ENCODE measurements at regions not wholly inside any gene's neighbourhood (a gene's known extent, or its start where the extent isn't known, plus 50 kb on each side); places are given as distances from the start of the nearest gene placed in this dataset.
A peak's percentile ranks its signal among the peaks of the same experiment; 100 is the strongest.

DNA sequence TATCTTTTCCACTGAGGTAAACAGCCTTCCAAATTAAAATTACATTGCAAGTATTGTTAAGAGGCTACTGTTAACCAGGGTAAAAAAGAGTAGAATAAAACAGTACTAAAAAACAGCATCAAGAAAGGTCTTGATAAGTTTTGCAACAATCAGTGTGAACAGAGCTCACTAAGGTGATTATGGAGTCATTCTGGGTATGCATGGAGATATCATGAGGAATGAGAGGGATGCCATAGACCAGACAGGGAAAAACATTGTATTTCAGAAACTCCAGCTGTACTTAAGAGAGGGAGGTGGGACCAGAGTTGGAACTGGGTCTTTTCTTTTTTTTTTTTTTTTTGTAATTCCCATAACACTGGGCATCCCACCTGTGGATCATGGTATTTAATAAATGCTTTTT, 549.6 kb downstream of the INHBA start:
- H3K9me3 ChIP-seq = no peaks in the 10 kb centered on the region
- intact Hi-C loops (cut with DNase I; ENCODE audit: low total_unique reads) = no loop called here
- H3K4me3 ChIP-seq = no peak overlapping the region
- H3K27ac ChIP-seq = no peak overlapping the region
- H3K36me3 ChIP-seq = no peaks in the 10 kb centered on the region
- no peak for DNase-seq (ENCODE audit: low spot score in 2 of 2)
- TF ChIP-seq, protein P1, sequence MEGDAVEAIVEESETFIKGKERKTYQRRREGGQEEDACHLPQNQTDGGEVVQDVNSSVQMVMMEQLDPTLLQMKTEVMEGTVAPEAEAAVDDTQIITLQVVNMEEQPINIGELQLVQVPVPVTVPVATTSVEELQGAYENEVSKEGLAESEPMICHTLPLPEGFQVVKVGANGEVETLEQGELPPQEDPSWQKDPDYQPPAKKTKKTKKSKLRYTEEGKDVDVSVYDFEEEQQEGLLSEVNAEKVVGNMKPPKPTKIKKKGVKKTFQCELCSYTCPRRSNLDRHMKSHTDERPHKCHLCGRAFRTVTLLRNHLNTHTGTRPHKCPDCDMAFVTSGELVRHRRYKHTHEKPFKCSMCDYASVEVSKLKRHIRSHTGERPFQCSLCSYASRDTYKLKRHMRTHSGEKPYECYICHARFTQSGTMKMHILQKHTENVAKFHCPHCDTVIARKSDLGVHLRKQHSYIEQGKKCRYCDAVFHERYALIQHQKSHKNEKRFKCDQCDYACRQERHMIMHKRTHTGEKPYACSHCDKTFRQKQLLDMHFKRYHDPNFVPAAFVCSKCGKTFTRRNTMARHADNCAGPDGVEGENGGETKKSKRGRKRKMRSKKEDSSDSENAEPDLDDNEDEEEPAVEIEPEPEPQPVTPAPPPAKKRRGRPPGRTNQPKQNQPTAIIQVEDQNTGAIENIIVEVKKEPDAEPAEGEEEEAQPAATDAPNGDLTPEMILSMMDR (IDR thresholded peaks at IDR 0.05) = no peak
- TF ChIP-seq POLR2A (IDR thresholded peaks at IDR 0.05) = no peak
- TF ChIP-seq POLR2AphosphoS5 (IDR thresholded peaks at IDR 0.05) = no peak
- H3K4me1 ChIP-seq = no peaks in the 10 kb centered on the region
- no peaks in the 10 kb centered on the region for H3K27me3 ChIP-seq

DNA sequence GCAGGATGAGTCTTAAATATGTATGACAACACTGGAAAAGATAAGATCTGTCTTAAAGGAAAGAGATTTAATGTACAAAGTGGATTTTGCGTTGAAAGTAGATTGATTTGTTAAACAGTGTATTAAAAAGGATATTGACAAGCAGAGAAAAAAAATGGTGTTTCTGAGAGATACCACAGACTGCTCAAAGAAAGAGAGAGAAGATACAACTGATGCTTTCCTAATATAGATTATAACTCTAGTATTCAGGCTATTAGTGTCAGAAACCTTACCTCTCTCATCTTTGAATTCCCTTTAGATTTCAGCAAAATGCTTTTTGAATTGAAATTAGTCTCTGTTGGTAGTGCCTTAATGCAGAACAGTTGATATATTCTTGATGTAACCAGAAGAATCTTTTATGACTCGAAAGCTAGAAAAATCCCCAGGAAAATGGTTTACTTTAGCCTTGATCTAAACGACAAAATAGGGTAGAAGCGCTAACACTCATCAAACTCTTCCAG, 550.7 kb downstream of the INHBA start:
- intact Hi-C loops (cut with DNase I; ENCODE audit: low total_unique reads) = no loop called here
- Histone ChIP-seq H3K27me3 (no peaks in the 10 kb centered on the region), H3K27ac (no peak overlapping the region), H3K36me3 (no peaks in the 10 kb centered on the region), H3K4me1 (no peaks in the 10 kb centered on the region), H3K9me3 (no peaks in the 10 kb centered on the region), H3K4me3 (no peak overlapping the region)
- no peak for TF ChIP-seq POLR2A (IDR thresholded peaks at IDR 0.05)
- TF ChIP-seq, protein P1 (IDR thresholded peaks at IDR 0.05) = no peak
- no peak for TF ChIP-seq POLR2AphosphoS5 (IDR thresholded peaks at IDR 0.05)
- no peak for DNase-seq (ENCODE audit: low spot score in 2 of 2)

DNA sequence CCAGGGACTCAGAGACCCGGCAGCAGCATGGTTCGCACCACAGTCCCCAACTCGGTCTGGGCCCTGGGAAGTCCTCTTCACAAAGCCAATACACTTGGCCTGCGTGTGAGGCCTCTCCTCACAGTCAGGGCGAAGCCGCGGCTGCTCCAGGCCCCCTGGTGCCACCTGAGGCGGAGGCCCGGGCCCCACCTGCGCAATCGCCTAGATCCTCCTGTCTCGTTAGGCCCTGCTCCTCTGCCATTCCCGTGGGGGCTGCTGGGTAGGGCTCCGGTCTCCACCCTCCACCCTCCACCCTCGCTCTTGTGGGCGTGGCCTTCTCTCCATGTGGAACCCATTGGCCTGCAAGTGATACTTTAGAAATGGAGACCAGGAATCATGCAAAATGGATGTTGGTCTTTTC, 553.3 kb downstream of the INHBA start:
- intact Hi-C loops (cut with DNase I; ENCODE audit: low total_unique reads) = no loop called here
- no peaks in the 10 kb centered on the region for H3K27me3 ChIP-seq
- H3K36me3 ChIP-seq = no peaks in the 10 kb centered on the region
- H3K4me3 ChIP-seq = no peak overlapping the region
- no peak for TF ChIP-seq POLR2AphosphoS5 (IDR thresholded peaks at IDR 0.05)
- TF ChIP-seq, protein P1 (IDR thresholded peaks at IDR 0.05) = no peak
- no peak for TF ChIP-seq POLR2A (IDR thresholded peaks at IDR 0.05)
- H3K4me1 ChIP-seq = no peaks in the 10 kb centered on the region
- no peak overlapping the region for H3K27ac ChIP-seq
- no peak for DNase-seq (ENCODE audit: low spot score in 2 of 2)
- no peaks in the 10 kb centered on the region for H3K9me3 ChIP-seq

DNA sequence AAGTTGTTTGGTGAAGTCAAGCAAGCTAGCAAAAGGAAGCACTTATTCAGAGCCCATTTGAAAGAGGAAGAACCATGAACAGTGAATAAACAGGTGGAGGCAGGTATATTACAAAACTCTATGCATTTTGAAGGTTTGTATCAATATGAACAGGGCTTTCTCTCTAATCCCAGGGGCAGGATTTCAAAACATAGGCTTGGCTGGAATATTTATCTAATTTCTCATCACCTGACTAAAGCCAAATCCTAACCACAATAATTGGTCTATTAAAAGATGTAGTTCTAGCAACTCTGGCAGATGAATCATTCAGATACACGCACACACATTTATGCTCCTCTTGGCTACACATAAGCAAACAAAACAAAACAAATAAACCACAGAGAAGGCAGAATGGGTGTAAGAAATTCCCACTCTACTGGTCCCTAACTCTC, 554.4 kb downstream of the INHBA start:
- no peaks in the 10 kb centered on the region for H3K27me3 ChIP-seq
- no peaks in the 10 kb centered on the region for H3K36me3 ChIP-seq
- TF ChIP-seq POLR2A (IDR thresholded peaks at IDR 0.05) (no peak), POLR2AphosphoS5 (IDR thresholded peaks at IDR 0.05) (no peak)
- TF ChIP-seq, protein P1 (IDR thresholded peaks at IDR 0.05) = no peak
- no peaks in the 10 kb centered on the region for H3K4me1 ChIP-seq
- intact Hi-C loops (cut with DNase I; ENCODE audit: low total_unique reads) = no loop called here
- no peak overlapping the region for H3K4me3 ChIP-seq
- DNase-seq (ENCODE audit: low spot score in 2 of 2) = no peak
- no peaks in the 10 kb centered on the region for H3K9me3 ChIP-seq
- peak overlapping the region; percentile 5 to 48 for H3K27ac ChIP-seq

DNA sequence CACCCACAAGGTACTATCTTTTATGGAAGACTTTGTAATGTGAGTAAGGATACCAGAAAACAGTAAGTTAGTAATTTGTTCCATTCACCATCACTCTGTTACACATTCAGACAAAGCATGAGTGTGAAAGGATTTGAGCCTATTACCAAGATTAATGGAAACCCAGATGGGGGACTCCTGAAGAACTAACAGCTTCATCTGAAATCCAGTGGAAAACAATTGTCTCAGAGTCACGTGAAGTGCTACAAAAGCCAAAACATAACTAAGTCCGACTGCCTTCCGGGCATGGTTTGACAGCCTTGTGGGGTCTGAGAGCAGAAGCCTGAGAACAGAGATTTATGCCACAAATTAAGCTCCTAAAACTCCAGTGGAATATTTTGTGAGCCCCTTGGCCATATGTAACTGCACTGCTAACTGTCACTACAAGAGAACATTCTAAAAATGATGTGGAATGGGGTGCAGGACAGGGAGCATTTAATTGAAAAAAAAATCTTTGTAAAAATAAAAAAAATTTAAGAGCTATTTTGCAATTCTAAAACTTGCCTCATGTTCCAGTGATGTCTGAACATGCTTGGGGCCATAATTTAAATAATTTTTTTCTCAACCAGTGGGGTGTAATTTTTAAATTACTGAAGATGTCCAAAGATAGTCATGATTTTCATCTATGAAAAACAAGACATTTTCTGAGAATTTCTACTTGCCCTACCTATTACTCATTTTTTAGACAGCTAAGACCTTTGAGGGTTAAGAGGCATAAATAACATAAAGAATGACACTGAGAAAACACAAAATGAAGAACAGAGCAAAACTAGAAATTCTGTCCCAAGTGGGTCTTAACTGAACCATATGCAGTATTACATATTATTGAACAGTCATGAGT, 555.0 kb downstream of the INHBA start:
- TF ChIP-seq POLR2A (IDR thresholded peaks at IDR 0.05) = no peak
- TF ChIP-seq, protein P1 (IDR thresholded peaks at IDR 0.05) = no peak
- TF ChIP-seq POLR2AphosphoS5 (IDR thresholded peaks at IDR 0.05) = no peak
- intact Hi-C loops (cut with DNase I; ENCODE audit: low total_unique reads) = no loop called here
- Histone ChIP-seq H3K27ac (peak overlapping the region; percentile 5 to 48), H3K4me3 (no peak overlapping the region), H3K36me3 (no peaks in the 10 kb centered on the region), H3K27me3 (no peaks in the 10 kb centered on the region), H3K4me1 (no peaks in the 10 kb centered on the region), H3K9me3 (no peaks in the 10 kb centered on the region)
- no peak for DNase-seq (ENCODE audit: low spot score in 2 of 2)

All from breast epithelium (tissue), 4 donors.